ENCODE measurements at regions not wholly inside any gene's neighbourhood (a gene's known extent, or its start where the extent isn't known, plus 50 kb on each side); places are given as distances from the start of the nearest gene placed in this dataset.

DNA sequence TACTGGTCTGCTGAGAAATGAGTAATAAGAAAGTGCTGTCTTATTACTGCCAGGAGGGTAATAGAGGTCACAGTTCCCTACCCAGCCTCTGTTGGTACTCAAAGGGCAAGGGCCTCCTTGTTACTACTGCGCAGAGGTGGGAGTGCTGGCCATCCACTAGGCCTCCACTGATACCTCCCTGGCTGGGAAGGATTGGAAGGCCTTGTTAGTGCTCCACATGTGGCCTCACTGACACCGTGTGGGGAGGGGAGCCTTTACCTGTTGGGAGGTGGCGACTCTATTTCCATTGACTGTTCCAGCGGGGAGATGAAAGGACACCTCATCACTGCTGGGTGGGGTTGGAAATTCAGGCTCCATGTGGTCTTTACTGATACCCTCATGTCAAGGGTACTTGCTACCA lies 57.8 kb upstream of the USP24 start:
- in situ Hi-C loops (cut with MboI; ENCODE audit: low sequenced_read_pairs, unreplicated experiment): loop anchor here (10.0 kb wide), 1 partner anchor 138 kb away; no protein-coding TSS in a partner anchor
- no peak for DNase-seq (ENCODE audit: low spot score)
- TF ChIP-seq CTCF (IDR thresholded peaks at IDR 0.05; ENCODE audit: borderline replicate concordance, control extremely low read depth, extremely low read depth, insufficient read depth, missing control alignments): no peak

Data from GM13976 (cell line).